A673 (cell line): ENCODE measurements at regions not wholly inside any gene's neighbourhood (a gene's known extent, or its start where the extent isn't known, plus 50 kb on each side); places are given as distances from the start of the nearest gene placed in this dataset.

Experiments
- BruUV-seq: library from RNA; stranded (reverse); fragments of 400-500 nt; replicated peaks from 2 replicates; lab custom pipeline; 2021; lab: Mats Ljungman, UMichigan
- CTCF ChIA-PET: fragments of 300-600 bp; sonication (Branson Sonifier 250); formaldehyde crosslinking; loops from one replicate; lab custom pipeline; 2022; ENCODE audit warnings: antibody characterized with exemption; lab: Charles Lee
- POLR2A ChIA-PET: fragments of 300-600 bp; sonication (Branson Sonifier 250); formaldehyde crosslinking; loops from one replicate; lab custom pipeline; 2022; ENCODE audit warnings: antibody characterized with exemption; ENCODE audit not compliant: low non-redundant PET; lab: Charles Lee
- DNase-seq: peaks from one replicate; pipeline ENCODE4 v3.0.0-alpha.2; 2015; ENCODE audit warnings: low spot score
- H3K27ac ChIP-seq: fragments of 200-600 bp; sonication (generic); 2 replicates; pipeline ENCODE4 v1.5.1; 2016; ENCODE audit warnings: mixed run types, low read depth, mild to moderate bottlenecking, mixed read lengths, antibody characterized with exemption, low read length; ENCODE audit not compliant: poor library complexity, severe bottlenecking
- H3K27me3 ChIP-seq: fragments of 200-600 bp; sonication (generic); replicated peaks from 2 replicates; pipeline ENCODE4 v1.6.1; 2017; ENCODE audit warnings: mixed run types, low read depth, mild to moderate bottlenecking, mixed read lengths, antibody characterized with exemption, low read length; ENCODE audit not compliant: insufficient read depth, poor library complexity
- H3K36me3 ChIP-seq: fragments of 200-600 bp; sonication (generic); 2 replicates; pipeline ENCODE4 v1.6.1; 2016; ENCODE audit warnings: mixed run types, mild to moderate bottlenecking, mixed read lengths, antibody characterized with exemption, low read length; ENCODE audit not compliant: insufficient read depth, poor library complexity, severe bottlenecking
- H3K4me1 ChIP-seq: fragments of 200-600 bp; sonication (generic); 2 replicates; pipeline ENCODE4 v1.6.1; 2017; ENCODE audit warnings: mixed run types, mild to moderate bottlenecking, mixed read lengths, antibody characterized with exemption, low read length; ENCODE audit not compliant: insufficient read depth, poor library complexity, severe bottlenecking
- H3K4me3 ChIP-seq: fragments of 200-600 bp; sonication (generic); 2 replicates; pipeline ENCODE4 v1.5.1; 2016; ENCODE audit warnings: low read depth, mixed run types, mild to moderate bottlenecking, mixed read lengths, low read length; ENCODE audit not compliant: poor library complexity, severe bottlenecking
- H3K9me3 ChIP-seq: fragments of 200-600 bp; sonication (generic); 2 replicates; pipeline ENCODE4 v1.6.1; 2016; ENCODE audit warnings: mixed run types, low read depth, mild to moderate bottlenecking, mixed read lengths, antibody characterized with exemption, low read length; ENCODE audit not compliant: poor library complexity, severe bottlenecking
- CTCF ChIP-seq: fragments of 300-800, 200-600 bp; sonication (generic); conservative IDR thresholded peaks from 2 replicates; pipeline ENCODE4 v1.5.1; 2017; ENCODE audit warnings: low read depth, mild to moderate bottlenecking, antibody characterized with exemption, low read length, moderate library complexity, mixed read lengths
- EZH2 ChIP-seq: fragments of 200-600 bp; sonication (generic); IDR thresholded peaks from 2 replicates; pipeline ENCODE4 v1.6.1; 2017; ENCODE audit warnings: borderline replicate concordance, low read depth, mild to moderate bottlenecking, mixed read lengths, antibody characterized with exemption, low read length; ENCODE audit not compliant: poor library complexity, severe bottlenecking
- intact Hi-C: fragments of 100-400 bp; cut with micrococcal nuclease; formaldehyde crosslinking; loops from one replicate; pipeline ENCODE4 v1.10.0; 2022; ENCODE audit not compliant: unreplicated experiment

GRCh38 chr6:6521961-6522482 lies 66.5 kb upstream of the LY86 start:
- POLR2A ChIA-PET = no interaction called here
- Histone ChIP-seq H3K4me1 (no peaks in the 10 kb centered on the region), H3K27ac (no peak overlapping the region), H3K27me3 (no peaks in the 10 kb centered on the region), H3K9me3 (no peaks in the 10 kb centered on the region), H3K4me3 (no peak overlapping the region), H3K36me3 (no peaks in the 10 kb centered on the region)
- CTCF ChIA-PET = no interaction called here
- BruUV-seq = no TSS peak
- no peak for TF ChIP-seq CTCF
- no peak for TF ChIP-seq EZH2
- intact Hi-C loops = no loop called here
- no peak for DNase-seq

- intact Hi-C loops = no loop called here
- no TSS peak for BruUV-seq
These were observed 65.8 kb upstream of the LY86 start for GRCh38 chr6:6522709-6523108.

GRCh38 chr6:6524951-6525350 lies 63.6 kb upstream of the LY86 start:
- DNase-seq = no peak
- Histone ChIP-seq H3K36me3 (no peaks in the 10 kb centered on the region), H3K4me3 (no peak overlapping the region), H3K27ac (no peak overlapping the region), H3K9me3 (no peaks in the 10 kb centered on the region), H3K4me1 (no peaks in the 10 kb centered on the region), H3K27me3 (no peaks in the 10 kb centered on the region)
- intact Hi-C loops = no loop called here
- BruUV-seq = no TSS peak
- POLR2A ChIA-PET = no interaction called here
- TF ChIP-seq CTCF (no peak), EZH2 (no peak)
- CTCF ChIA-PET = no interaction called here

More at GRCh38 chr6:6522709-6523108, 65.8 kb upstream of the LY86 start:
- Histone ChIP-seq H3K27me3 (no peaks in the 10 kb centered on the region), H3K4me3 (no peak overlapping the region), H3K27ac (no peak overlapping the region), H3K9me3 (no peaks in the 10 kb centered on the region), H3K36me3 (no peaks in the 10 kb centered on the region), H3K4me1 (no peaks in the 10 kb centered on the region)
- CTCF ChIA-PET = no interaction called here
- TF ChIP-seq CTCF (no peak), EZH2 (no peak)
- DNase-seq = no peak
- POLR2A ChIA-PET = no interaction called here
